Activated CD8-positive, alpha-beta memory T cell treated with anti-CD3 and anti-CD28 coated beads for 36 hours (primary cell): ENCODE measurements at regions not wholly inside any gene's neighbourhood (a gene's known extent, or its start where the extent isn't known, plus 50 kb on each side); places are given as distances from the start of the nearest gene placed in this dataset.

ENCODE experiments used
- CTCF ChIA-PET: fragments of 350-600 bp; sonication (Branson Sonifier 250); formaldehyde crosslinking; loops from one replicate; lab custom pipeline; 2021; ENCODE audit warnings: antibody characterized with exemption; lab: Charles Lee
- POLR2A ChIA-PET: fragments of 350-600 bp; sonication (Branson Sonifier 250); formaldehyde crosslinking; loops from one replicate; lab custom pipeline; 2021; ENCODE audit warnings: antibody characterized with exemption; lab: Charles Lee

DNA sequence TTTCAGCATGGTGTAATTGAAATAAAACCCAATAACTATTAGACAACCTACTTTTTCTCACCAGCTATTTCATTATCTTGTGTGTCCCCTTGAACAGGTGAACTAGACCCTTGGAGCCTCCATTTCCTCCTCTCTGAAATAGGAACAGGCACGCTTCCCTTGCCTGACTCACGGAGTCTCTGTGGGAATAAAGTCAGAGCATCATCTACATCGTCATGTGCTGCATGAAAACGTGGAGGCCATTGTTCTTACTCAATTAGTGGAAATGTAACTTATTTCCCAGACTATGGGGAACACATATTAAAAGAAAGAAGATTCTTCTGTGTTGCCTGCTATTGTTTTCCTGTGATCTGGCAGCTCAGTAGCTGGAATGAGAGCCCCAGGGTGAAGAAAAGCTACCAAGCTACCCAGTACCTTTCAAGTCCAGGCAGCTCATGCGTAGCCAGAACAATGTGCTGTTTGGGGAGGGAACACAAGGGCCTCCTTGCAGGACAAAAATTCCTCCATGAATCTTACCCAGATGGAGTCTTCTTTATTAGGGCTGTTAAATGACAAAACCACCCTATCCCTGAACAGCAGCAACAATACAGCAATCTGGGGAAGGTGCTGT lies 59.8 kb downstream of the SOX11 start:
- CTCF ChIA-PET, result no interaction called here
- POLR2A ChIA-PET, result no interaction called here

DNA sequence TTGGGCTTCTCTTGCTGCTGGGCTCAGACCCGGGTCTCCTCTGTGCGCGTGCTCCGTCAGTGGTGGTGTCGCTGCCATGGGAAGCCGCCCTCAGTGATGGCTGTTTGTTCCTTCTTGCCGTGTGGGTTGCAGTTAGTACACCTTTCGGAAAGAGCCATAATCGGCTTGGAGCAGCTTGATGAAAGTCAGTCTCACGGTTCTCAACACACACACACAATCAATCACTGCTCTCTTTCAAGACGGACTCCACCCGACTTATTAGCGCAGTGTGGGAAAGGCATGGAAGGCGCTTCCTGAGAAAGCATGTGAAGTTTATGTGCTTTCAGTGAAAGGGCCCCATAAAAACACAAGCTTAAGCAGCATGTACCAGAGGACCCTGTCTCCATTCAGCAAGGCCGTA lies 64.1 kb downstream of the SOX11 start:
- POLR2A ChIA-PET, result no interaction called here
- CTCF ChIA-PET, result no interaction called here

DNA sequence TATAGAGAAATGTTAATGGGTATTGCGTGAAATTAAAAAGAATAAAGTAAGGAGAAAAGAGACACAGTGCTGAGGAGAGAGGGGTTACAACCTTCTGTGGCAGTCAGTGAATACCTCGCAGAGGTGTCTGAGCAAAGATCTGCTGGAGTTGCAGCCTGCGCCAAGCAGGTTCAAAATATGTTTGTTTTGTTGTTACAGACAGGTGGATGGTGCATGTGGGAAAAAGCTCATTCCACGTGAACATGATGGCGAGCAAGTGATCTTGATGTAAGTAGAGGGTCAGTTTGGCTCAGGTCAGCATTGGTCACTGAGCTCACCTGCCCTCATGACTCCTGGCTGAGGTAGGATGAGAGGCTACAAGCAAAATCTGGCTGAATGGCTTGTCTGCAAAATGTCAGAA lies 66.2 kb downstream of the SOX11 start:
- ChIA-PET CTCF (no interaction called here), POLR2A (no interaction called here)

DNA sequence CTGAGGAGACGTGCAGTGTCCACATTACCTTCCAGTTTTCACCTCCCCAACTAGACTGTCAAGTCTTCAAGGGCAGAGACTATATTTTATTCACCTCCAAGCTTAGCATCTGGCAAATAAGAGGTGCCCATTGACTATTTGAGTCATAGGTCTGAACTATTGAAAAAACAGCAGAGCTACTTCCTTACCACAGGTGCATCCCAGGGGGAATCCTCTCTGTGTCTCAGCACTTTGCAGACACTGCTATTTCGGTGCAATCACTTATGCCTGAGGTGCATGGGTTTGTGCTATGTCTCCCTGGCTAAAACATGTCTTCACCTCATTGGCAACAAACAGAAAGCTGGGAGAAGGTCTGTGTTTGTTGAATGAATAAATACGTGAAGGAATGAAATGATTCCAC lies 67.8 kb downstream of the SOX11 start:
- ChIA-PET CTCF (no interaction called here), POLR2A (no interaction called here)

DNA sequence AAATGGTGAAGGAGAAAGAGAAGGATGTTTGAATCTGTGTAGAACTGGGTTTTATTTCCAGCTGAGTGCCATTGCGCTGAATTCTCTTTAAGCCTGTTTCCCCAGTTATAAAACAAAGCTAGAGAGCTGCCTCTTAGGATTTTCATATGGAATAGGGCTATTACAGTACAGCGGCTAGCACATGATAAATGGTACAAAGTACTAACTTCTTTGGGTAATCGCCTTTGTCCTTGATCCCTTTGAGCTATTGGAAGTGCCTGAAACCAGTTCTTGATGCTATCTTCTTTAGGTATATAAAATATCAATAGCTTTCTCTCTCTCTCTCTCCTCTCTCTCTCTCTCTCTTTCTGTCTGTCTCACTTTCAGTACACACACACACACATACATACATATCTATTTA lies 71.3 kb downstream of the SOX11 start:
- ChIA-PET CTCF (no interaction called here), POLR2A (no interaction called here)

DNA sequence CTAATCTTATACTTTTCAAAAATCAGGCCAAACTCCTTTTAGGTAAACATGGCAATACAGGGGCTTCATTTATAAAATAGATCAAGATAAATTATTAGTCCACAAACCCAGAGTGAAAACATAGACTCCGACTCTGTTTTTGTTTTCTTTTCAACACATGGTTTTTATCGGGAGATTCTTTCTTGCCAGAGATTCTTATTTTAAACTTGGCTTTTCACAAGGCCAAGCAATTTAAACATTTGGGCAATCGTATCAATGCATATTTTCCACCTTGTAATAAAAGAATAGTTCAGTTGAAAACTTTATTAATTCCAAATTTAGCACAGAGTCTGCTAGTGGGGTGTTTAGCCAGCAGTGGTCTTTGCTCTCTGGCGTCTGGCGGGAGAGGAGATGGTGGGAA lies 71.9 kb downstream of the SOX11 start:
- CTCF ChIA-PET, result no interaction called here
- POLR2A ChIA-PET, result no interaction called here

DNA sequence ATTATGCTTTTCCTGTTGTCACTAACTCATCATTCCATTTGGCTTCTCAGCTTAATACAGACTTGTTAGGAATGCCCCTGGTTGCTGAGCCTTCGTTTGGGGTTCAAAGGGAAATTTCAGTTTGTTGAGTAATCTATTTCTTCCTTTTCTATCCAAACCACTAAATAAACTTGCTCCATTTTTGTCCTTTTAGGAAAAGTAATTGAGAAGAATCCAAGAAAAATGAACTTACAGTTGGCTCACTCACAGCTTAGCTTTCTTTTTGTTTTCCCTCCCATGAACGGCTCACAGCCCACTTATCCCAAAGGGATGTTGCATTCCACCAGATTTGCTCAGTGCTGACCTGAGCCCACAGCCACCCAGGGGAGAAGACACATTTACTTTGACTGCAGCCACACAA lies 73.9 kb downstream of the SOX11 start:
- POLR2A ChIA-PET, result no interaction called here
- CTCF ChIA-PET, result no interaction called here

DNA sequence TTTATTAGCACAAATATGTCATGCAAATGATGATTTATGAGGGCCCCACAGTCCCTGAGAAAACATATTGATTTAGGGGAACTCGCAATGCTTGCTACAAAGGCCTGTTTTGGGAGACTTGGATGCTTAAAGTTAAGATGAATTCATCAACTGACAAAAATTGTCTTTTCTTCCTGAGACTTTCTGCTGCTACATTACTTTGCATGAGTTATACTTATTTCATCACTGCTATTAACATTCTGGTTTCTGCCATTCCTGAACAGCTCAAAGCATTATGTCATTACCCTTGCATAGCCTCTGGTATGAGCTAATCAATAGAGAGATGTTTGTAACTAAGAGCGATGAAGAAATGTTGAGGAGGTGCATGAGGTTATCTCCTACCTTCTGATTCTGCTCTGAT lies 74.4 kb downstream of the SOX11 start:
- ChIA-PET POLR2A (no interaction called here), CTCF (no interaction called here)

DNA sequence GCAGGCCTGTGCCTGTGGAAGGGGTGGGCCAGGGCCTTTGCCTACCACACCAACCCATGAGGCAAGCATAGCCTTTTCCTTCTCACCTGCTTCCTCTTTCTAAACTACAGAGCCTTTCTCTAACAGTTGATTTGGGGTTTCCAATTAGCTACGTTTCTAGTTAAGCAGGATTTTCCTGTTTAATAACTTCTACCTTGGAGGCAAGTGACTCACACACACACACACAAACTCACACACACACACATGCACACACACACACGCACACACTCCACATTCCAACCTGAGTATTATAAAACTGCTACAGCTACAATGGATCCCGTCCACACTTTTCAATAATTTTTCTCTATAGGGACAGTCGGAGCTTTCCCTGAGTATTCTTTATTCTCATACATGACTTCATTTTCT lies 84.9 kb downstream of the SOX11 start:
- CTCF ChIA-PET, result no interaction called here
- POLR2A ChIA-PET, result no interaction called here

DNA sequence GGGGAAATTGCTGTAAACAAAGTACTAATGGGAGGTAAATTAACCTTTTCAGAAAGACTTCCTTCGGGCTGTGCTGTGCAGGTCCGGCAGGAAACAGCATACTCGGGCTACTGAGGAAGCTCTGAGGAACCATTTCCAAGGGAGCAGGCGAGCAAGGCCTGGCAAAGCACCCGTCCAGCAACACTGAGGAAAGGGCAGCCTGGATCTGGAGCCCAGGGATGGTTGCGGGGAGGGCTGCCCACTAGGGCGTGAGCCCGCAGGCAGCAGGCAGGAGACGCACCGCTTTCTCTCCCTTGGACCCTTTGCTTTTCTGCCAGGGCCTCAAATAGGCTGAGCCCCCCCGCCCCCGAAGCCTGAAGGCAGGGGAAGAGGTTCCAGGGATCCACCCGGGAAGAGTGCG lies 89.5 kb downstream of the SOX11 start:
- POLR2A ChIA-PET, result no interaction called here
- CTCF ChIA-PET, result no interaction called here

DNA sequence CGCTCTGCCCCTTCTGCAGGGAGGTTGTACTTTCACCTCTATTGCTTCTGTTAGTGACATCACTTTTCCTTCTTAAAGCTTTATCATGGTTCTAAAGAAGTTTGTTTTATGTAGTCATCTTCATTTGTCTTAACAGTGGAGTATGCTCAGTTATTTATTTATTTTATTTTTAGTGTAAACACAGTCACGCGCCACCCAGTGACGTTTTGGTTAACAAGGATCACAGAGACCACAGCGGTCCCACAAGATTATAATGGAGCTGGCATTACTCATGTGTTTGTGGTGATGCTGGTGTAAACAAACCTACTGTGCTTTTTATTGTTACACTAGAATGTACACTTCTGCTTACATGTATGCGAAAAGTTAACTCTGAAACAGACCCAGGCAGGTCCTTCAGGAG lies 89.9 kb downstream of the SOX11 start:
- CTCF ChIA-PET, result no interaction called here
- POLR2A ChIA-PET, result no interaction called here

DNA sequence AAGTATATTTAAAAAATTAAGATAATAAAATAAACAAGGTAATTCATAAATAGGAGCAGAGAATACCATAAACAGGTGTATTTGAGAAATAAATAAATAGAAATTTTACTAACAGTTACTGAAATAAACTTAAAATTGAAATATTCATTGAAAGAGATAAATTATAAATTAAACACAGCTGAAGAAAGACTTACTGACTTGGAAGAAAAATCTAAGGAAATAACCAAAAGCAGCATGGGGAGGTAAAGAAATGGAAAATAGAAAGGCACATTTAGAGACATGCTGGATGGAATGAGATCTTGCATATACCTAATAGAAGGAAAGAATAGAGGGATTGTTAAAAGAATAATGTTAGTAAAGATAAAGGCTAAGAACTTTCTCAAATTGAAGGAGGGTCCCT lies 96.3 kb downstream of the SOX11 start:
- POLR2A ChIA-PET, result no interaction called here
- CTCF ChIA-PET, result no interaction called here

DNA sequence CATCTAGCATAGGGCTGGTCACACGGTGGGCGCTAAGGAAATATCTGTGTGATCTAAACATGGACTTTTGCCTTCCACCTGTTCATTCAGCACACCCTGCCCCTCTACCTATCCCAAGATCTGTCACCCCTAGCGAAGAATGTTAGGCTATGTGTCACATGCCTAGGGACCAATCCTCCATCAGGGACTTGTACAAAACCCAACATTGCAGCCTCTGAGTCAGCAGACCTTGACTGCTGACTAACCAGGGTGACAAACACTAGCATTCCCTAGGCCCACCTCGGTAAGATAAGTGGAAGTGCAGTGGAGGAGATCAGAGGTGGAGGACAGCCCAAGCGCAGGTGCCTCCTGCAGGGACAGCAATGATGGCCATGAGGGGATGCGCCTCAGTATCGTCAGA lies 99.2 kb downstream of the SOX11 start:
- POLR2A ChIA-PET, result no interaction called here
- CTCF ChIA-PET, result no interaction called here

DNA sequence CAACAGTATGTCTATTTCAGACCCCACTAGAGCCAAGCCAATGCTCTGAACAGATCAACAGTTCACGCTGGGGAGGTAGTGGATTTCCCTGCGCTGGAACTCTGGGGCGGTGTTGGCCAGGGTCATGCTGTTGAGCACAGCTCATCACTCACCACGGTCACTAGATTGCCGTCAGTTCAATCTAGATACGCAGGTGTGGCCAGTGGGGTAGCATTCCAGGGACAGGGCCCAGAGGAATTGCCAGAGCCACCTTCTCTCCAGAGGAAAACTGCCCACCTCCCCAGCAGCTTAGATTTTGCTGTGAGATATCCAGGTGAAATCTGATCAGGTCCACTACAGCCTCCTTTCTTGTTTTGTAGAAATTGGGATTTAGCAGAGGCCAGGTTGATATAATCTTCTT lies 101.8 kb downstream of the SOX11 start:
- POLR2A ChIA-PET, result no interaction called here
- CTCF ChIA-PET, result no interaction called here

DNA sequence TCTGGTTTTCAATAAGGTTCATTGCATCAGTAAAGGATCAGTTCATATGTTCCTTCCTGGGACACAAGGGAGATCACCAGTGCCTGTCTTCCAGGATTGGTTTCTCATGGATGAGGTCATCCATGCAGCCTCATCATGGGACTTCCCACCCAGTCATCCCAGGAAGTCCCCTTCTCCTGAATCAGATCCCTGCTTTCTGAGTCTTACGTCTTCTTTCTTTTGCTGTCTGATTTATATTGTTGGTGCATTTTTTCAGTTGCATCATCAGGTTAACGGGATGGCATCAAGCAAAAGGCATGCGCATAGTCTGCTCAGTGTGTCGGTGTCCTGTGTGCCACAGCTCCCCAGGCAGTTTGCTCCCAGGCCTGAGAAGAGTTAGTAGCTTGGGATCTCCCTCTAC lies 105.9 kb downstream of the SOX11 start:
- ChIA-PET CTCF (no interaction called here), POLR2A (no interaction called here)

DNA sequence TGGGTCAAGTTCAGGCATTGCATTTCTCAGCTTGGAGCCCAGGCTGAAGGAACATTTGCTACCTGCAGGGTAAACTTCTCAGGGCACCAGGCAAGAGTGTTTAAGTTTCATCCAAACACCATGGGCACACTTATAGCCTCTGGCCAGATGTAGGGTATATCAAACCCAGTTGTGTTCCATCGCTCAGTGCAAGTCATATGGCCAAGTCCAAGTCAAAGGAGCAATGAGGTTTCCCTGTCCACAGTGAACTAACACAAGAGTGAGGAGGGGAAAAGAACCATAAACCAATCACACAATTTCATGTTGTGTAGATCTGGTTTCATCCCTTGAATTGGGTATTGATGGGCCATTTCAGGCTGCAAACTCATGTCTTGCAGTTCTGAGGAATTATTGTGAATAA lies 107.2 kb downstream of the SOX11 start:
- POLR2A ChIA-PET, result no interaction called here
- CTCF ChIA-PET, result no interaction called here

DNA sequence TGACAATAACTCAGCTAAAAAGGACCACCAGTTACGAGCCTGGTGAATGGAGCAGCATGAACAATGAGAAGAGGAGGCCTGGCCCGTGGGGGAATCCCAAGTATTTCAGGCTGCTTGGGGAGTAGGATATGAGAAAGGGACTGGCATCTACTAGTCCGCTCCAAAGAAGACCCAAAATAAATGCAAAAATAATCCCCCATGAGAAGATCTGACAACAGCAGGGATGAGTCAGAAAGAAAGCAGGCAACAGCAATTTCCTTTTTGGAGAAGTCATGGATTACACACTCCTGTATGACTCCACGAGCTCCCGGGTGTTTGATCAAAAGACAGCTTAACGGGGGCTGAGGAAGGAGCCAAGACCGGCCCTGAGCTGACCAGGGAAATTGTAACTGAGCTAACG lies 111.4 kb downstream of the SOX11 start:
- CTCF ChIA-PET, result no interaction called here
- POLR2A ChIA-PET, result no interaction called here

DNA sequence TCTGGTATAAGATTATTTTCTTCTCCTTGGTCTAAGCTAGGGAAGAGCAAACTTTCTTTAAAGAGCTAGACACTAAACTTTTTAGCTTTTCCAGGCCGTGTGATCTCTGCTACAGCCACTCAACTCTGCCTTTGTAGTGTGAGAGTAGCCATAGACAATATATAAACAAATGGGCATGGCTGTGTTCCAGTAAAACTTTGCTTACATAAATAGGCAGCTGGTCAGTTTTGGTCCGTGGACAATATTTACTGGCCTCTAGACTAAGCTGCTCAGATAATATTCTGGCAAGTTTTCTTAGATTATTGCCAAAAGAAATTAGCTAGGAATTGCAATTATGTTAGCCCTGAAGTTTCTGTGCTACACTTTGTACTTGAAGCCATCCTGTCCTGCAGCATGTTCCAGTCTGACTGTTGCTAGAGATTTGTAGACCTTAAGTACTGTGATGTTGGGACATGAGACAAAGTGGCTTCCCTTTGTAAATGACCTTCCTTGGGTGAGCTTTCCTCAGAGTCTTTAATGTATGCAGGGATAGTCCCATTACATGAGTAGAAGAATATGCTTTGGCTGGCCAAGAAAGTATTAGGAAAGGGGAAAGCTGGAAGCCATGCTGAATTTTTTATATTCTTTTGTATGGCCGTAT lies 126.9 kb downstream of the SOX11 start:
- ChIA-PET CTCF (no interaction called here), POLR2A (no interaction called here)

DNA sequence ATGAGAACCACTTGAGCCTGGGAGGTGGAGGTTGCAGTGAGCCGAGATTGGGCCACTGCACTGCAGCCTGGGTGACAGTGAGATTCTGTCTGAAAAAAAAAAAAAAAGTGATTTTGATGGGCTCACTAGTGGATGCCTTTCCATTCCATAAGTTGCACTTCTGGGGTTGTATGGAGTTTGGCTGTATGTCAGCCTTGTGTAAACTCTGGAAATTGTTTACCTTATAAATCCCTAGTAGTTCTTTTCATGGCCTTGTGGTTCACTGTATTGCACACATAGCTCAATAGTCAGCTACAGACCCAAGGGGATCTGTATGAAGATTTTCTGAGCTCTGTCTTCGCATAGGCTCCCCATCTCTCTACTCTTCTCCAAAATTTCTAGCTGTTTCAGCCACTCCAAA lies 131.9 kb downstream of the SOX11 start:
- CTCF ChIA-PET, result no interaction called here
- POLR2A ChIA-PET, result no interaction called here

DNA sequence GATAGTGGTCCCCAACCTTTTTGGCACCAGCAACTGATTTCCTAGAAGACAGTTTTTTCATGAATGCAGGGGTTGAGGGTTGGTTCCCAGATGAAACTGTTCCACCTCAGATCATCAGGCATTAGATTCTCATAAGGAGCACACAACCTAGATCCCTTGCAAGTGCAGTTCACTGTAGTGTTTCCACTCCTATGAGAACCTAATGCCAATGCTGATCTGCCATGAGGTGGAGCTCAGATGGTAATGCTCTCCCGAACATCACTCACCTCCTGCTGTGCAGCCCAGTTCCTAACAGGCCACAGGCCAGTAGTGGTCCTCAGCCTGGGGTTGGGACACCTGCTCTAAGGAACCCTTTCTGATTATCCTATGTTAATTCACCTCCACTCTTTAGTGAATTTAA lies 133.5 kb downstream of the SOX11 start:
- ChIA-PET CTCF (no interaction called here), POLR2A (no interaction called here)

DNA sequence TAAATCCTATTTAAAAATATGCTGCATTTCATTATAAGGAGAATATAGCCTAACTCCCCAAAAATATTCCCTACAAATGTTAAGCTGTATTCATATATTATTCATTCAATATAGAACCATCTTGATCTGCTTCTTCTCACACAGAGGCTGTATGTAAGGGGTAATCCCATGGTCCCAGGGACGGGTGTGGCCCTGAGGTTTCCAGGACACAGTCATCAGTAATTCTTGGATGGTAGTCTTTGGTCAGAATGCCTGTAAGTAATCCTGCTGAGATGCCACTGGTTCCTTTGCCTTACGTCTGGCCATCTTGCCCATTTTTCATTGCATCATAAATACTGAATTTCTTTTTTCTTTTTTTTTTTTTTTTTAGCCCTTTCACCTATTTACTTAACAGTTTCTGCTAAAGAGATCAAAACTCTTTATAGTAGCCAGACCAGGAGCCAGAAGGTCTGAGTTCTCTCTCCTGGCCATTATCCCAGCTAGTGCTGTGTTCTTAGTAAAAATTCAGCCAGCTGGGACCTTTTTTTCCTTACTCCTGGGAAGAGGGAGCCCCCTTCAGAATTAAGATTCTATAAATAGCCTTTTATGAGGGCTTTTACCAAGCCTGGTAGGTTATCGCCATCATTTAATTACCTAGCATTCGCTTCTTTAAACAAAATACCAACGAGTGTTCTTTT lies 134.9 kb downstream of the SOX11 start:
- CTCF ChIA-PET, result no interaction called here
- POLR2A ChIA-PET, result no interaction called here

DNA sequence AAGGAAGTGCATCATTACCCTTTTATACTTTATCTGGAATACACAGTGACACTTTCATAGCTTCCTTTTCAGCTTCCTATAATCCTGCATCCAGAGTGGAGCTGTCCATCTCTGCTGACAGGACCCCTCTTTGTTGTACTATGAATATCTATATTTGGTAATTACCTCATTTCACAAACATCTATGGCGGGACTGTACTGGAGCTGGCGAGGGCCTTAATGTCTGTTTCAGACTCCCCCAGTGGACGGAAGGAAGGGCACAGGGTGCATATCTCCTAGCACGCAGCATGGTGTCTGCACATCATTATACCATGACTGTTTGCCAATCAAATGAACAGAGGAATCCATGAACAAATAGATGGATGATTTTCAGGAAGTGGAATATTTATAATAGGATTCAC lies 142.3 kb downstream of the SOX11 start:
- ChIA-PET POLR2A (no interaction called here), CTCF (no interaction called here)
